B cell (primary cell): ENCODE measurements at regions not wholly inside any gene's neighbourhood (a gene's known extent, or its start where the extent isn't known, plus 50 kb on each side); places are given as distances from the start of the nearest gene placed in this dataset.

ENCODE experiments used
- EZH2 ChIP-seq: IDR thresholded peaks from 2 replicates; pipeline ENCODE4 v1.6.1; 2012; ENCODE audit warnings: borderline replicate concordance, low read depth, mild to moderate bottlenecking, moderate library complexity, low read length; ENCODE audit not compliant: insufficient read depth, poor library complexity, severe bottlenecking
- TF ChIP-seq, protein P1 (sequence below): fragments of 200-600 bp; IDR thresholded peaks from one replicate; pipeline ENCODE4 v1.8.0; 2022; ENCODE audit warnings: antibody characterized with exemption, mild to moderate bottlenecking

DNA sequence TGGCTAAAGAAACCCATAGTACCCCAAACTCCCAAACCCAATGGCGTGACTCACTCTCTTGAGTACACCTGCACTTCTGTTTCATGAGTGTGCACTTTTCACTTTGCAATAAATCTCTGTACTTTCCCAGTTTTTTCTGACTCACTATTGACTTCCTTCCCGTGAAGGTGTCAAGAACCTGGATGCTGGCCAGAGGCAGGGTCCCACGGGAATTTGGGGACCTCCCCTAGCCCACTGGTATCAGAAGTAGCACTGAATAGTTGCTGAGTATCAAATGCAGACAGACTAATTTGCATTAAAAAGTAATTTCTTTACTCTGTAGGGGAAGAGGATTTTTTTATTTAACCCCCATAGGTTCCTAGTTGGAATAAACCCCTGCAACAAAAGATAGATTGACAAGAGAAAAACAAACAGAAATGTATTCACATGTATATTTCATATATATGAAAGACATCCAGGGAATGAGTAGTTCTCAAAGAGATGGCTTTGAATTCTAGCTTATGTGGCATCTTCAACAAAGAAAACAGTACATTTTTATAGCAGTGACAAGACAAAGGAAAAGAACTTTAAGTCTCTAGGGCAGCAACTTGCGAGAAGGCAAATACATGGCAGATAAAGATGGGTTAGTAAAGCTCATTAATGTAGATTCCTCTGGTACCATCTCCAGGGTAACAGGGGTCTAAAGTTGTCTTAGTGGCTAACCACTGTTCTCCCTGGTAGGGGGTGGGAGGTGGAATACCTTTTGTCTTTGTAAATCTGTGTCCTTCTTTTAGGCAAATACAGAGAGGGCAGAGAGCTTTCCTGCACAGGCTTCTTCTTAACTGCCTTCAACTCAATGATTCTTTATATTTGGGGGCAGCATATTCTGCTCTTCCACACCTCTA is 385.5 kb upstream of the PDZRN3 start:
- TF ChIP-seq, protein P1, sequence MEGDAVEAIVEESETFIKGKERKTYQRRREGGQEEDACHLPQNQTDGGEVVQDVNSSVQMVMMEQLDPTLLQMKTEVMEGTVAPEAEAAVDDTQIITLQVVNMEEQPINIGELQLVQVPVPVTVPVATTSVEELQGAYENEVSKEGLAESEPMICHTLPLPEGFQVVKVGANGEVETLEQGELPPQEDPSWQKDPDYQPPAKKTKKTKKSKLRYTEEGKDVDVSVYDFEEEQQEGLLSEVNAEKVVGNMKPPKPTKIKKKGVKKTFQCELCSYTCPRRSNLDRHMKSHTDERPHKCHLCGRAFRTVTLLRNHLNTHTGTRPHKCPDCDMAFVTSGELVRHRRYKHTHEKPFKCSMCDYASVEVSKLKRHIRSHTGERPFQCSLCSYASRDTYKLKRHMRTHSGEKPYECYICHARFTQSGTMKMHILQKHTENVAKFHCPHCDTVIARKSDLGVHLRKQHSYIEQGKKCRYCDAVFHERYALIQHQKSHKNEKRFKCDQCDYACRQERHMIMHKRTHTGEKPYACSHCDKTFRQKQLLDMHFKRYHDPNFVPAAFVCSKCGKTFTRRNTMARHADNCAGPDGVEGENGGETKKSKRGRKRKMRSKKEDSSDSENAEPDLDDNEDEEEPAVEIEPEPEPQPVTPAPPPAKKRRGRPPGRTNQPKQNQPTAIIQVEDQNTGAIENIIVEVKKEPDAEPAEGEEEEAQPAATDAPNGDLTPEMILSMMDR, result no peak
- no peak for TF ChIP-seq EZH2
